ENCODE measurements at regions not wholly inside any gene's neighbourhood (a gene's known extent, or its start where the extent isn't known, plus 50 kb on each side); places are given as distances from the start of the nearest gene placed in this dataset.
"Not testable (repeated sequence)": the region's sequence is repeated elsewhere in the genome, so short reads cannot be mapped to it uniquely, and the experiment has no call there.

- no peak for DNase-seq
These were observed 341.1 kb downstream of the PDCD6IP start for GRCh38 chr3:34139566-34139965.

GRCh38 chr3:34140616-34141015 is 342.2 kb downstream of the PDCD6IP start:
- DNase-seq, result no peak

DNA sequence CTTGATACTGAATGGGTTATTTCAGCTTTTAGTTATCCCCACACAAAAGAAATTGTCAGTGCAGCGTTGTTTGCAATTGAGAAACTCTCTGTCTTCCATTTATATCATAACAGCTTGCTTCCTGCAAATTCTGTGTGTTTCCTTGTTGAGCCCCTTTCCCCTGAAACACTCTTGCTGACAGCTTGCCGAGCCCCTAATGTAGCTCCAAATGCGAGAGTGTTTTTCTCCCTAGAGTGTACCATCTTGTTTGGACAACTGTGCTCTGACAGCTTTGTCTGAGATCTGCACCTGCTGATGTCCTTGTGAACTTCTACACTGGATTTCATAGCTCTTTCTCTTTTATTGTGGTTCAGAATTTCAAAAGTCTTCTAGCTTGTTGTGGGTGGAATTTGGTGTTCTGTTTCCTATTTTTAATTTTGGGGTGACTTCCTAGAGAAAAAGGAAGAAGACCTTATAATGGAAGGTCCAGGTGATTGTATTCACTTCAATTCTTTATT is 343.5 kb downstream of the PDCD6IP start:
- DNase-seq, result no peak

- no peak for DNase-seq
These were observed 347.4 kb downstream of the PDCD6IP start for GRCh38 chr3:34145796-34146195.

DNA sequence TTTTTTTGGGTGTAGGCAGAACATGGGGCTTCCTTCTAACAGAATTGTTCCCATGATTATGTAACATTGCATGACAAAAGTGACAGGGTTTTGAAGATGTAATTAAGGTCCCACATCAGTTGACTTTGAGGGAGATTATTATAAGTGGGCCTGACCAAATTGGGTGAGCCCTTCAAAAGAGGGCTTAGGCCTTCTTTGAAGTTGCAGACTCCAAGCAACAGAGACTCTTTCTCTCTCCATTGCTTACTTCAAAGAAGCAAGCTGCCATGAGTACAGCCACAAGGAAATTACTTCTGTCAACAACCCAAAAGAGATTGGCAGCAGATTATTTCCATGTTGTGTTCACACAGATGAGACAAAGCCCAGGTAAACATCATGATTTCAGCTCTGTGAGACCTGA is 348.2 kb downstream of the PDCD6IP start:
- no peak for DNase-seq

GRCh38 chr3:34150992-34151391 is 352.6 kb downstream of the PDCD6IP start:
- no peak for DNase-seq

DNA sequence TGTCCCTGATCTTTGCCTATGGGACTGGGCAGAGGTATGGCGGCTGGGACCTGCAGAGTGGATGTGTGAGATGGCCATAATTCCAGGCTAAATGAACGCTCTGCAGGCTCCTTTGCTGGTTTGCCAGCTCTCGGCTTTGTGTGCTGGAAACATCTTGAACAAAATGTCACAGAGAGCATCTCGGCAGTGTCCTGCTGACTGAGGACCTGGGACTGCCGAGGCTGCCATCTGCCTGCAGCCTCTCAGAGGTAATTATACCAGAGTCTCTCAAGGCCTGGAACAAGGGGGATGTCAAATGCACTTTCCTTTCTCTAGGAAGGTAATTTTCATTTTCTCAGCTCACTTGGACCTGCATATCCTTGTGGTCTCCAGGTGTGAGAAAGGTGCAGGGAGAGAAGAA is 354.2 kb downstream of the PDCD6IP start:
- DNase-seq, result no peak

GRCh38 chr3:34155108-34155507 is 356.7 kb downstream of the PDCD6IP start:
- DNase-seq, result no peak

DNA sequence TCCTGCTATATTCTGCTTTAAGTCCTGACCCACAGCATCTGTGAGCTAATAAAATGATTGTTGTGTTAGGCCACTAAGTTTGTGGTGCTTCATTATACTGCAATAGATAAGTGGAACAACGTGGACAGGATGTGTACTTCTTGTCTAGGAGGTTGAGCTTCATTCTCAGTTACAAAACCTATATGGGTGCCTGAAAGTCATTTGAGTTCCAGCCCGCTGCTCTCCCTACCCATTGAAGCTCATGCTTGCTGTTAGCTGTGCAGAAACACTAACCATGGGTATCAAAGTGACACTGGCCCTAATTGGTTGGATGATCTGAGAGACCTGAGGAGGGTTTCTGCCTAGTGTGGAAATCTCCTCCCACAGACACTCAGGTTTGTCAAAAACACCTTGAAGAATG is 357.2 kb downstream of the PDCD6IP start:
- DNase-seq, result no peak

- no peak for DNase-seq
These were observed 359.1 kb downstream of the PDCD6IP start for GRCh38 chr3:34157491-34157890.

GRCh38 chr3:34159613-34160420 is 361.4 kb downstream of the PDCD6IP start:
- no peak for DNase-seq

DNA sequence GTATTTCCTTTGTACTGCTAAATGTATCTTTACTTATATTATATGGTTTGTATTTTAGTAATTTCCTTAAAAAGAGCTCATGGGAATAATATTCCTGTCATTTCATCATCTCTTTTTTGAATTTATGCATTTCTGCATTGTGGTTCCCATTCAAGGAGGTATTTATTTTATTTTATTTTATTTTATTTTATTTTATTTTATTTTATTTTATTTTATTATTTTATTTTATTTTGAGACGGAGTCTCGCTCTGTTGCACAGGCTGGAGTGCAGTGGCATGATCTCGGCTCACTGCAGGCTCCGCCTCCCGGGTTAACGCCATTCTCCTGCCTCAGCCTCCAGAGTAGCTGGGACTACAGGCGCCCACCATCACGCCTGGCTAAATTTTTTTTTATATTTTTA is 371.2 kb downstream of the PDCD6IP start:
- DNase-seq, result not testable (repeated sequence)

DNA sequence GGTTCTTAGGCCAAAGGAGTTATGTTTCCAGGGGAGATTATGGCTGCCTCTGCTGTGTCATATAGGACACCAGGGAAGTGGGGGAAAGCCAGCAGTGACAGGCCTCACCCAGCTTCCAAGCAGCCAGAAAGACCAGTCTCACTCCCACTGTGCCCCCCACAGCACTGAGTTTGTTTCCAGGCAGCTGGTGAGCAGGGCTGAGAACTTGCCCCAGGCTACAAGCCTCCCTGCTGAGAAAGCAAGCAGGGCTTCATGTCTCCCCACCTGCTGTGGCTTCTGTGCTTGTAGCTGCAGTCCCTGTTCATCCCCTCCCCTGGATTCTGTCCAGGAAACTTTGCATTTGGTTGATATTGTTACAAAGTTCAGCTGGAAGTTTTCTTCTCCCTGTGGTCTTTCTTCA is 376.3 kb downstream of the PDCD6IP start:
- no peak for DNase-seq

GRCh38 chr3:34175636-34176176 is 377.3 kb downstream of the PDCD6IP start:
- DNase-seq, result no peak

GRCh38 chr3:34176723-34177122 is 378.3 kb downstream of the PDCD6IP start:
- no peak for DNase-seq

- DNase-seq, result no peak
These were observed 380.0 kb downstream of the PDCD6IP start for GRCh38 chr3:34178415-34178814.

- DNase-seq, result no peak
These were observed 381.3 kb downstream of the PDCD6IP start for GRCh38 chr3:34179716-34180115.

GRCh38 chr3:34180532-34180931 is 382.1 kb downstream of the PDCD6IP start:
- DNase-seq, result no peak

DNA sequence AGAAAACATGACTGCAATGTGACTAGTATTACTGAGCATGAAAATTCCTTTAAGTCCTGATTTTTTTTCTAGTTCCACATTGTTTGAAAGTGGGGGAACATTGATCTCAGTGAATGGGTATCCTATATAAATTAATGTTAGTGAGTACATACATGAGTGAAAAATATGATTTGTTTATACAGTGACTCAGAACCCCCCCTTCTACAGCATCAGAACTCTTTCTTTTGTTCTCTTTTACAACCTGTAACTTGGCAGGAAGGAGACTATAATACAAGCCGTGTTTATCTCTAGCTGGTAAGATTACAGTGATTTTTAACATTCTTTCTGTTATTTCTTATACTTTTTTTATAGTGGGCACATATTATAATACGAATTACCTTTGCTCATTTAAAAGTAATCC is 384.7 kb downstream of the PDCD6IP start:
- no peak for DNase-seq

DNA sequence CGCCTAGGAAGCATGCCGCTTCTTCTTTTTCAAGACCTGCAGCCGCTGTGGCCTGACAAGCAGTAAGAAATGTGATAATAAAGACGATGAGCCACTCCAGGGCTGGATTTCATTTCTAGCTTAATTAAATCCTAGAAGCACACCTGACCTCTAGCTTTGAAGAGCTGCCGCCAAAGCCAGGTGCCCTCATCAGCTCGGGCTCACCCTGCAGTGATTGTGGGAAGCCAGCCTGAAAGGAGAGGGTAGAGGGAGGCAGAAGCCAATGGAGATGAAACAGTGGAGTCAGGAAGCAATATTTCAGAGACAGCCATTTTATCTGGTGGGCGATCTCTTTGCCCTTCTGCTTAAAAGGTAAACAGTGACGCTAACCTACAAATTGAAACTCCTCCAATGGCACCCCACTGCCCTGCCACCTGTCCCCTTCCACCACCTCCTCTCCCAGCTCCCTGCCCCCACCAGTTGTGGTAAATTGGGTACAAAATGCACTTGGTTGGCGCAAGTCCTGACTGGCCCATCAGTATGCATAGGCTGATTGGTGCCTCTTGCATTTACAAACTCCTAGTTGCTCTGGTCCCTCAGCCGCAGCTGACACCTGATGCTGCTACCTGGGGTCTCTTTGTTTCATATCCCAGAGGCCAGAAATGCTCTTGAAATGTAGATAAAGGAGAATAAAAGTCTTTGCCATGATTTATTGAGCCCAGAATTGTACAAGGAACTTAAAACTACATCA is 385.3 kb downstream of the PDCD6IP start:
- DNase-seq, result no peak

GRCh38 chr3:34185301-34185700 is 386.9 kb downstream of the PDCD6IP start:
- DNase-seq, result no peak

DNA sequence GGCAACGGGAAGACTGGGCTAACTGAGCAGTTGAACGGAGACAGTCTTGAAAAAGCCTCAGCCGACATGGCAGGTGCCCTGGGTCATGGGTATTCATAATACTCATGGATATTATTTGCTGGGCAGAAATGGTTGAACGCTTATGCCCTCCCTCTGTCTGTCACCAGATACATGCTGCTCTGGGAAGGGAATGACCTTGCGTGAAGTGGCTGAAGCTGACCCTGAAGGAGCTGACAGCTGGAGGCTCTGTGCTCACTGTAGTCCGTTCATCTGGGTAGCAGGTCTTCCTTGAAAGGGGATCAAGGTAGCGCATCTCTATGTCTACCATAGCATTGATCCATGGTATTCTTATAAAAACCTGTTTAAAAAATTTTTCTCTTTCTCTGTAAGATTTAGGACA is 390.7 kb downstream of the PDCD6IP start:
- DNase-seq, result no peak

GRCh38 chr3:34196914-34197313 is 398.5 kb downstream of the PDCD6IP start:
- no peak for DNase-seq

DNA sequence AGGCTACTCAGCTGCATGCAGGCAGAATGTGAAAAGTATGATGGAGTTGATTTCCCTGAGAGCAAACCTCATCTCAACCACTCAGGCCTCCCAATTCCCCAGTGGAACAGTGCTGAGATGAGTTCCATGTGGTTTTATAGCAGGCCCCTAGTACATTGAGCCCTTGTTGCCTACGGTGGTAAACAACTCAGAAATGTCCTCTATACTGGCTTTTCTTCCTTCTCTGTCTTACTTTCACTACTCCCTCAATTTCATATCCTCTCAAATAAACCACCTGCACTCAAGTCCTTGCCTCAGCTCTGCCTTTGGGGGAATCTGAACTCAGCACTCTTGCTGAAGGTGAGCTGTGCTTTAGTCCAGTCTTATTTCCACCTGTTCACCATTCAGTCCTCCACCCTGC is 399.9 kb downstream of the PDCD6IP start:
- no peak for DNase-seq
